ENCODE measurements at regions not wholly inside any gene's neighbourhood (a gene's known extent, or its start where the extent isn't known, plus 50 kb on each side); places are given as distances from the start of the nearest gene placed in this dataset.

DNA sequence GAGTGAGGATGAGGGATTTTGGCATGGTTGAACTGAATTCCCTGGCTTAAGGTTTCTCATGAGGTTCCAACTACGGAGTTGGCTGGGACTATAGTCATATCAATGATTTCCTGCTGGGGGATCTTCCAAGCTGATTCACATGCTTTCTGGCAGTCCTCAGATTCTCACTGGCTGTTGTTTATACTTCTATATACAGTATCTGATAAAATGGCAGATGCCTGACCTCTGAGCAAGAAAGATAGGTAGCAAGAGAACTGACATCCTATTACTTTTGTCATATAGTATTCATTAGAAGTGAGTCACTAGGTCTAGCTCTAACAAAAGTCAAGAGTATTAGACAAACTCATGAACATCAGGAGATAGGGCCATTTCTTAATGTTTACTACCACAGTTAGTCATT is 440.9 kb upstream of the EDIL3 start:
- DNase-seq (ENCODE audit: low read depth): peak; percentile 79
- no peaks in the 10 kb centered on the region for H3K4me1 Mint-ChIP-seq (ENCODE audit: low read depth, unreplicated experiment)
- H2AFZ ChIP-seq (ENCODE audit: low read depth, low read length): no peak overlapping the region
- H3K36me3 Mint-ChIP-seq (ENCODE audit: low read depth, unreplicated experiment): no peaks in the 10 kb centered on the region
- H3K27me3 ChIP-seq (ENCODE audit: insufficient read depth, low read length): no peaks in the 10 kb centered on the region
- no peaks in the 10 kb centered on the region for H3K79me2 ChIP-seq (ENCODE audit: insufficient read depth, low read length)
- H3K36me3 ChIP-seq (ENCODE audit: insufficient read depth, low read length): no peaks in the 10 kb centered on the region
- no peak overlapping the region for H3K4me3 ChIP-seq (ENCODE audit: insufficient read depth, low read depth, low read length)
- no peak for TF ChIP-seq CTCF (IDR thresholded peaks at IDR 0.05; ENCODE audit: insufficient read depth, low read depth, low read length)
- TF ChIP-seq EZH2 (IDR thresholded peaks at IDR 0.05; ENCODE audit: insufficient read depth, low read length): no peak
- no peak overlapping the region for H3K27ac ChIP-seq (ENCODE audit: low read depth, low read length)
- H3K4me1 ChIP-seq (ENCODE audit: insufficient read depth, low read length): no peaks in the 10 kb centered on the region
- no peak overlapping the region for H3K27ac Mint-ChIP-seq (ENCODE audit: unreplicated experiment)
- H4K20me1 ChIP-seq (ENCODE audit: insufficient read depth, low read length): no peaks in the 10 kb centered on the region
- no peak overlapping the region for H3K4me3 Mint-ChIP-seq (ENCODE audit: unreplicated experiment)
- no peak overlapping the region for H3K9ac ChIP-seq (ENCODE audit: low read length)
- H3K27me3 Mint-ChIP-seq (ENCODE audit: low read depth, unreplicated experiment): no peaks in the 10 kb centered on the region
- H3K9me3 Mint-ChIP-seq (ENCODE audit: unreplicated experiment): peaks cover 2% of the 10 kb centered on the region
- no peak for FAIRE-seq
- no peak overlapping the region for H3K4me2 ChIP-seq (ENCODE audit: low read length)
- peaks cover 5% of the 10 kb centered on the region for H3K9me3 ChIP-seq (ENCODE audit: insufficient read depth, low read depth, low read length)

DNA sequence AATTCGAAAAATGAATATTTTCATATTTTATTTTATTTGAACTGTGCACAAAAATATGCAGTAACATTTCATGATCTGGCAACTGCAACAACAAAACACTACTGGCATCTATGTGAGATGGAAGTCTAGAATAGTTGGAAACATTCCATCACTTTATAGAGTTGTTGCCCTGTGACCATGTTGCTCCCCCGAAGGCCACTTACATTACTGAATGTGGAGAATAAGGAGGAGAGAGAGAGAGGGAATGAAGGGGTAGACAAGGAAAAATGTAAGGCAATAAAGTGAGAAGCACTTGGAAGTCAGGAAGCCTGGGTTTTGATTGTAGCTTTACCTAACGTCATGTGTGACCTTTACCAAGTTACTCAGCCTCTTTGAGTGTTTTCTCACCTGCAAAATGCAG is 437.2 kb upstream of the EDIL3 start:
- H3K36me3 Mint-ChIP-seq (ENCODE audit: low read depth, unreplicated experiment): no peaks in the 10 kb centered on the region
- H3K4me3 Mint-ChIP-seq (ENCODE audit: unreplicated experiment): no peak overlapping the region
- H3K27me3 Mint-ChIP-seq (ENCODE audit: low read depth, unreplicated experiment): no peaks in the 10 kb centered on the region
- Histone ChIP-seq H3K9ac (ENCODE audit: low read length) (no peak overlapping the region), H3K4me2 (ENCODE audit: low read length) (no peak overlapping the region), H2AFZ (ENCODE audit: low read depth, low read length) (no peak overlapping the region), H4K20me1 (ENCODE audit: insufficient read depth, low read length) (no peaks in the 10 kb centered on the region), H3K4me3 (ENCODE audit: insufficient read depth, low read depth, low read length) (no peak overlapping the region), H3K4me1 (ENCODE audit: insufficient read depth, low read length) (no peaks in the 10 kb centered on the region), H3K79me2 (ENCODE audit: insufficient read depth, low read length) (no peaks in the 10 kb centered on the region), H3K27me3 (ENCODE audit: insufficient read depth, low read length) (no peaks in the 10 kb centered on the region), H3K36me3 (ENCODE audit: insufficient read depth, low read length) (no peaks in the 10 kb centered on the region), H3K9me3 (ENCODE audit: insufficient read depth, low read depth, low read length) (no peaks in the 10 kb centered on the region), H3K27ac (ENCODE audit: low read depth, low read length) (no peak overlapping the region)
- no peak for FAIRE-seq
- H3K27ac Mint-ChIP-seq (ENCODE audit: unreplicated experiment): no peak overlapping the region
- no peaks in the 10 kb centered on the region for H3K4me1 Mint-ChIP-seq (ENCODE audit: low read depth, unreplicated experiment)
- H3K9me3 Mint-ChIP-seq (ENCODE audit: unreplicated experiment): no peaks in the 10 kb centered on the region
- no peak for TF ChIP-seq EZH2 (IDR thresholded peaks at IDR 0.05; ENCODE audit: insufficient read depth, low read length)
- DNase-seq (ENCODE audit: low read depth): no peak

DNA sequence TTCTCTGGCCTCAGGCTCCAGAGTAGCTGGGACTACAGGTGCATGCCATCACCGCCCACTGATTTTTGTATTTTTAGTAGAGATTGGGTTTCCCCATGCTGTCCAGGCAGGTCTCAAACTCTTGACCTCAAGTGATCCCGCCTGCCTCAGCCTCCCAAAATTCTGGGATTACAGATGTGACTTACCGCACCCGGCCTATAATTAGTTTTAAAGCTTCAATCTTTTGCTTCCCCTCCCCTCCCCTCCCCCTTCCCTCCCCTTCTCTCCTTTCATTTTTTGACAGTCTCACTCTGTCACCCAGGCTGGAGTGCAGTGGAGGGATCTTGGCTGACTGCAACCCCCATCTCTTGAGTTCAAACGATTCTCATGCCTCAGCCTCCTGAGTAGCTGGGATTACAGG is 433.3 kb upstream of the EDIL3 start:
- Histone ChIP-seq H3K4me3 (ENCODE audit: insufficient read depth, low read depth, low read length) (no peak overlapping the region), H3K36me3 (ENCODE audit: insufficient read depth, low read length) (no peaks in the 10 kb centered on the region), H3K4me2 (ENCODE audit: low read length) (no peak overlapping the region), H3K9ac (ENCODE audit: low read length) (no peak overlapping the region), H3K9me3 (ENCODE audit: insufficient read depth, low read depth, low read length) (no peaks in the 10 kb centered on the region), H2AFZ (ENCODE audit: low read depth, low read length) (no peak overlapping the region), H3K27ac (ENCODE audit: low read depth, low read length) (no peak overlapping the region), H4K20me1 (ENCODE audit: insufficient read depth, low read length) (no peaks in the 10 kb centered on the region), H3K79me2 (ENCODE audit: insufficient read depth, low read length) (no peaks in the 10 kb centered on the region), H3K4me1 (ENCODE audit: insufficient read depth, low read length) (no peaks in the 10 kb centered on the region), H3K27me3 (ENCODE audit: insufficient read depth, low read length) (no peaks in the 10 kb centered on the region)
- Mint-ChIP-seq H3K27ac (ENCODE audit: unreplicated experiment) (no peak overlapping the region), H3K4me1 (ENCODE audit: low read depth, unreplicated experiment) (no peaks in the 10 kb centered on the region), H3K36me3 (ENCODE audit: low read depth, unreplicated experiment) (no peaks in the 10 kb centered on the region), H3K9me3 (ENCODE audit: unreplicated experiment) (peaks cover 2% of the 10 kb centered on the region), H3K27me3 (ENCODE audit: low read depth, unreplicated experiment) (no peaks in the 10 kb centered on the region), H3K4me3 (ENCODE audit: unreplicated experiment) (no peak overlapping the region)
- FAIRE-seq: no peak
- DNase-seq (ENCODE audit: low read depth): no peak
- no peak for TF ChIP-seq EZH2 (IDR thresholded peaks at IDR 0.05; ENCODE audit: insufficient read depth, low read length)
- TF ChIP-seq CTCF (IDR thresholded peaks at IDR 0.05; ENCODE audit: insufficient read depth, low read depth, low read length): no peak
